HEK293 (cell line): ENCODE measurements at regions not wholly inside any gene's neighbourhood (a gene's known extent, or its start where the extent isn't known, plus 50 kb on each side); places are given as distances from the start of the nearest gene placed in this dataset.

Experiments
- CTCF ChIA-PET: fragments of 350-600 bp; formaldehyde crosslinking; extraction: SDS; loops from one replicate; lab custom pipeline; 2021; ENCODE audit warnings: antibody characterized with exemption; lab: Yijun Ruan, JAX
- POLR2A ChIA-PET: fragments of 300-600 bp; formaldehyde crosslinking; extraction: SDS; loops from one replicate; lab custom pipeline; 2020; ENCODE audit warnings: antibody characterized with exemption, inconsistent platforms; lab: Yijun Ruan, JAX
- H3K27ac ChIP-seq: fragments of 200-500 bp; sonication (Bioruptor generic); 2 replicates; pipeline ENCODE4 v1.5.1; 2014; ENCODE audit warnings: low read depth, low read length, control low read depth, inconsistent platforms; ENCODE audit errors: extremely low read depth
- H3K36me3 ChIP-seq, 2 experiments: fragments of 200-500 bp in 1 of 2; sonication (Bioruptor generic) in 1 of 2; 1 replicate in 1 of 2; 2 replicates in 1 of 2; pipeline ENCODE4 v1.5.1; 2014 to 2017; ENCODE audit warnings: inconsistent platforms in 2 of 2, low read length in 2 of 2; ENCODE audit not compliant: control insufficient read depth in 2 of 2, insufficient read depth in 1 of 2
- H3K4me1 ChIP-seq: fragments of 200-500 bp; sonication (Bioruptor generic); 2 replicates; pipeline ENCODE4 v1.5.1; 2014; ENCODE audit warnings: mild to moderate bottlenecking, low read length, inconsistent platforms; ENCODE audit not compliant: control insufficient read depth, insufficient read depth
- H3K4me3 ChIP-seq: 2 replicates; pipeline ENCODE4 v1.5.1; 2011; ENCODE audit warnings: low read depth, mild to moderate bottlenecking, control low read depth, low read length, moderate library complexity
- H3K9me3 ChIP-seq: fragments of 200-500 bp; sonication (Bioruptor generic); 2 replicates; pipeline ENCODE4 v1.5.1; 2014; ENCODE audit warnings: low read depth, low read length, inconsistent platforms; ENCODE audit not compliant: control insufficient read depth, insufficient read depth
- KLF7 ChIP-seq: fragments of 450-650 bp; formaldehyde crosslinking; IDR thresholded peaks from 2 replicates; pipeline ENCODE4 v1.5.1; 2016; ENCODE audit warnings: missing biosample characterization, missing genetic modification characterization, borderline replicate concordance
- ZIC2 ChIP-seq: fragments of 450-650 bp; formaldehyde crosslinking; IDR thresholded peaks from 2 replicates; pipeline ENCODE4 v1.5.1; 2016; ENCODE audit warnings: missing biosample characterization, missing genetic modification characterization
- ZNF121 ChIP-seq: fragments of 450-650 bp; formaldehyde crosslinking; IDR thresholded peaks from 2 replicates; pipeline ENCODE4 v1.5.1; 2016; ENCODE audit warnings: missing biosample characterization, missing genetic modification characterization
- ZNF202 ChIP-seq: fragments of 450-650 bp; formaldehyde crosslinking; IDR thresholded peaks from 2 replicates; pipeline ENCODE4 v1.5.1; 2016; ENCODE audit warnings: missing biosample characterization, missing genetic modification characterization, borderline replicate concordance
- ZNF221 ChIP-seq: fragments of 450-650 bp; formaldehyde crosslinking; IDR thresholded peaks from 2 replicates; pipeline ENCODE4 v1.5.1; 2017; ENCODE audit warnings: missing biosample characterization, missing genetic modification characterization, borderline replicate concordance
- ZNF239 ChIP-seq: fragments of 450-650 bp; formaldehyde crosslinking; IDR thresholded peaks from 2 replicates; pipeline ENCODE4 v1.5.1; 2016; ENCODE audit warnings: missing biosample characterization, missing genetic modification characterization
- ZNF335 ChIP-seq: fragments of 450-650 bp; formaldehyde crosslinking; conservative IDR thresholded peaks from 2 replicates; pipeline ENCODE4 v1.5.1; 2016; ENCODE audit warnings: missing biosample characterization, missing genetic modification characterization
- ZNF354C ChIP-seq: fragments of 450-650 bp; formaldehyde crosslinking; IDR thresholded peaks from 2 replicates; pipeline ENCODE4 v1.5.1; 2016; ENCODE audit warnings: missing biosample characterization, missing genetic modification characterization, low read depth, borderline replicate concordance
- ZNF37A ChIP-seq: fragments of 450-650 bp; IDR thresholded peaks from 2 replicates; pipeline ENCODE4 v1.5.1; 2018; ENCODE audit warnings: missing biosample characterization, missing genetic modification characterization
- ZNF626 ChIP-seq: fragments of 450-650 bp; sonication (Bioruptor Pico); formaldehyde crosslinking; IDR thresholded peaks from 2 replicates; pipeline ENCODE4 v1.5.1; 2018; ENCODE audit warnings: missing biosample characterization, missing genetic modification characterization, inconsistent platforms
- ZNF660 ChIP-seq: fragments of 450-650 bp; IDR thresholded peaks from 2 replicates; pipeline ENCODE4 v1.5.1; 2018; ENCODE audit warnings: missing biosample characterization, mild to moderate bottlenecking, missing genetic modification characterization
- ZNF785 ChIP-seq: fragments of 450-650 bp; formaldehyde crosslinking; IDR thresholded peaks from 2 replicates; pipeline ENCODE4 v1.5.1; 2016; ENCODE audit warnings: missing biosample characterization, missing genetic modification characterization
- TF ChIP-seq, protein P1 (sequence below): fragments of 450-650 bp; formaldehyde crosslinking; IDR thresholded peaks from 2 replicates; pipeline ENCODE4 v1.5.1; 2017; ENCODE audit warnings: missing biosample characterization, missing genetic modification characterization
- TF ChIP-seq, protein P2 (sequence below): fragments of 450-650 bp; formaldehyde crosslinking; IDR thresholded peaks from 2 replicates; pipeline ENCODE4 v1.5.1; 2016; ENCODE audit warnings: missing biosample characterization, missing genetic modification characterization
- TF ChIP-seq, protein P3 (sequence below): fragments of 450-650 bp; formaldehyde crosslinking; IDR thresholded peaks from 2 replicates; pipeline ENCODE4 v1.5.1; 2016; ENCODE audit warnings: missing biosample characterization, missing genetic modification characterization
- TF ChIP-seq, protein P4 (sequence below): fragments of 450-650 bp; formaldehyde crosslinking; IDR thresholded peaks from 2 replicates; pipeline ENCODE4 v1.5.1; 2016; ENCODE audit warnings: missing biosample characterization, missing genetic modification characterization
- TF ChIP-seq, protein P5 (sequence below): fragments of 450-650 bp; formaldehyde crosslinking; conservative IDR thresholded peaks from 2 replicates; pipeline ENCODE4 v1.5.1; 2016; ENCODE audit warnings: low read depth, missing biosample characterization, missing genetic modification characterization

DNA sequence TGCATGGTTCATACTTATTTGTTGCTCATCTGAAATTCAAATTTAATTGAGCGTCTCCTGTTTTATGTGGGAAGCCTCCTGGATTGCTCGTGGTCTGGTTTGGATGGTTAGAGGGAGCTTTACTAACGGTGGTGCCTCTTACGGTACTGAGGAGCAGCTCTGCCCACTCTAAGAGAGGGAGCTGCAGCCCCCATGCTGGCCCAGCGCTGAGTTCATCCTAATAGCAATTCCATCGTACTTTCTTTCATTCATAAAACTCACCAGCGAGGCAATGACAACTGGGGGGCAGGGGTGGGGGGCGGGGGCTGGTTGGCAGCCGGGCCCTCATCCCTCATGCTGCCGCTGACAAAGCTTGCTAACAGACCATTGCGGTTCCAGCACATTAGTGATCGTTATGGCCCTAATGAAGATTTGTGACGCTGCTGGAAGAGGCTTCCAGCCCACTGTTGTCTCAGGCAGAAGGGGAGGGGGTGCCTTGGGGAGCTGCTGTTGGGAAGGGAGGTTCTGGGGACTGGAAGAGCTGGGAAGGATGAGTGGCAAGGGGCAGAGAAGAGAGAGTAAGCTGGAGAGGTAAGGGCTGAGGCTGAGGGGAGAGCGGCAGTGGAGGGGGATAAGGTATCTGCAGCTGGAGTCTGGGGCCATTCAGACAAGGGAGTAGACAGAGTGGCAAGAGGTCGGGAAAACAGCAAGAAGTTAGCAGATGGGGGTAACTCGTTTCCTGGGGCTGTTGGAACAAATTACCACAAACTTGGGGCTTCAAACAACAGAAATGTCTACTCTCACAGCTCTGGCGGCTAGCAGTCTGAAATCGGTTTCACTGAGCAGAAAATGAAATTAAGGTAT is 238.1 kb downstream of the LPIN1 start:
- H3K4me3 ChIP-seq = no peak overlapping the region
- POLR2A ChIA-PET = no interaction called here
- H3K4me1 ChIP-seq = no peaks in the 10 kb centered on the region

DNA sequence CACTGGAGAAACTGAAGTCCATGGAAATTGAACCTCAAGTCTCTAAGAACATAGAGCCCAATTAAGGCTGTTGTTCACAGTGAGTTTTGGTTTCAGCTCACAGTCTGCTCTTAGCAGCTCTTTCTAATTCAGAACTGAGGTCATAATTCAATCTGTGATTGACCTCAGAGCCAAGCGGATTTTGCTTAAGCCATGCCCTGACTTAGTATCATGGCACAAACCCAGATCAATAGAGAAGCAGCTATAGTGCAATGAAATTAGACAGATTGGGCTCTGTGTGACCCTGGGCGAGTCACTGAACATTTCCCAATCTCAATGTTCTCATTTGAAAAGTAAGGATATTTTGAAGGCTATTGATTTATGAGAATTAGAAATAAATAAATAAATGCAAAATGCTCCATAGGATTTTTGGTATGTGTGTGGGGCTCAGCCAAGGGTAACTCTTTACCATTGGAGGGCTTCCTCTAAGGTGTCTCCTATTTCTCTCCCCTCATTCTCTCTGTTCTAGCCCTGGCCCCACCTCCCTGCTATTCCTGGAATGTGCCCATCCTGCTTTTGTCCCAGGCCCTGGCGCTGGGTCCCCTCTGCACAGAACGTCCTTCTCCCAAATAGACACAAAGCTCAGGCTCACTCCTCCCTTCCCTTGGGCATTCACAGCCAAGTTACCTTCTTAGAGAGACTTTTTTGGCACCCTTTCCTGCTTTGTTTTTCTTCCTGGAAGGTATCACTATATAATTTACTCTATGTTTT is 239.6 kb downstream of the LPIN1 start:
- POLR2A ChIA-PET = no interaction called here
- no peaks in the 10 kb centered on the region for H3K4me1 ChIP-seq

More for the DNA sequence above, 238.1 kb downstream of the LPIN1 start:
- H3K9me3 ChIP-seq = no peaks in the 10 kb centered on the region
- TF ChIP-seq, protein P1, sequence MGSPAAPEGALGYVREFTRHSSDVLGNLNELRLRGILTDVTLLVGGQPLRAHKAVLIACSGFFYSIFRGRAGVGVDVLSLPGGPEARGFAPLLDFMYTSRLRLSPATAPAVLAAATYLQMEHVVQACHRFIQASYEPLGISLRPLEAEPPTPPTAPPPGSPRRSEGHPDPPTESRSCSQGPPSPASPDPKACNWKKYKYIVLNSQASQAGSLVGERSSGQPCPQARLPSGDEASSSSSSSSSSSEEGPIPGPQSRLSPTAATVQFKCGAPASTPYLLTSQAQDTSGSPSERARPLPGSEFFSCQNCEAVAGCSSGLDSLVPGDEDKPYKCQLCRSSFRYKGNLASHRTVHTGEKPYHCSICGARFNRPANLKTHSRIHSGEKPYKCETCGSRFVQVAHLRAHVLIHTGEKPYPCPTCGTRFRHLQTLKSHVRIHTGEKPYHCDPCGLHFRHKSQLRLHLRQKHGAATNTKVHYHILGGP (tag by site-specific recombination) = no peak
- no peak for TF ChIP-seq ZNF660 (tag by site-specific recombination)
- TF ChIP-seq ZNF121 (tag by site-specific recombination) = no peak
- H3K27ac ChIP-seq = no peak overlapping the region
- no peaks in the 10 kb centered on the region for H3K36me3 ChIP-seq
- CTCF ChIA-PET = no interaction called here

DNA sequence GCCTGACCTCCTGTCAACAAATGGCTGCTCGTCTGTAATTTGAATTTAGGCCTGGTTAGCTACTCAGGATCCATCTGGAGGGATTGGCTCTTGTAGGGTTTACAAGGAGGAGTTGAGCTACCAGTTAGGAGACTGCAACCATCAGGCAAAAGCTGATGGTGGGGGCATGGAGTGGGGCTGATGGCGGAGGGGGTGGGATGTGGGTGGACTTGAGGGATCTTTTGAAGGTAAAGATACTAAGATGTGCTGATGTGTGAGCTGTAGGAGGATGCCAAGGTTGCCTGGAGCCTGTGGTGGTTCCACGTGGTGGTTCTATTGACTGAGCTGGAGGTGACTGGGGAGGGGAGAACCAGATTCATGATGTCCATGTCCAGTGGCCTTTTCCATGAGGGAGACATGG is 240.7 kb downstream of the LPIN1 start:
- H3K4me3 ChIP-seq = no peak overlapping the region
- H3K4me1 ChIP-seq = no peaks in the 10 kb centered on the region
- H3K27ac ChIP-seq = no peak overlapping the region
- no peak for TF ChIP-seq ZNF335 (tag by site-specific recombination)
- TF ChIP-seq ZNF239 (tag by site-specific recombination) = no peak
- no peak for TF ChIP-seq ZNF354C (tag by site-specific recombination)
- no peak for TF ChIP-seq ZIC2 (tag by site-specific recombination)
- TF ChIP-seq ZNF660 (tag by site-specific recombination) = no peak
- TF ChIP-seq, protein P2, sequence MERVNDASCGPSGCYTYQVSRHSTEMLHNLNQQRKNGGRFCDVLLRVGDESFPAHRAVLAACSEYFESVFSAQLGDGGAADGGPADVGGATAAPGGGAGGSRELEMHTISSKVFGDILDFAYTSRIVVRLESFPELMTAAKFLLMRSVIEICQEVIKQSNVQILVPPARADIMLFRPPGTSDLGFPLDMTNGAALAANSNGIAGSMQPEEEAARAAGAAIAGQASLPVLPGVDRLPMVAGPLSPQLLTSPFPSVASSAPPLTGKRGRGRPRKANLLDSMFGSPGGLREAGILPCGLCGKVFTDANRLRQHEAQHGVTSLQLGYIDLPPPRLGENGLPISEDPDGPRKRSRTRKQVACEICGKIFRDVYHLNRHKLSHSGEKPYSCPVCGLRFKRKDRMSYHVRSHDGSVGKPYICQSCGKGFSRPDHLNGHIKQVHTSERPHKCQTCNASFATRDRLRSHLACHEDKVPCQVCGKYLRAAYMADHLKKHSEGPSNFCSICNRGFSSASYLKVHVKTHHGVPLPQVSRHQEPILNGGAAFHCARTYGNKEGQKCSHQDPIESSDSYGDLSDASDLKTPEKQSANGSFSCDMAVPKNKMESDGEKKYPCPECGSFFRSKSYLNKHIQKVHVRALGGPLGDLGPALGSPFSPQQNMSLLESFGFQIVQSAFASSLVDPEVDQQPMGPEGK = no peak
- TF ChIP-seq, protein P3, sequence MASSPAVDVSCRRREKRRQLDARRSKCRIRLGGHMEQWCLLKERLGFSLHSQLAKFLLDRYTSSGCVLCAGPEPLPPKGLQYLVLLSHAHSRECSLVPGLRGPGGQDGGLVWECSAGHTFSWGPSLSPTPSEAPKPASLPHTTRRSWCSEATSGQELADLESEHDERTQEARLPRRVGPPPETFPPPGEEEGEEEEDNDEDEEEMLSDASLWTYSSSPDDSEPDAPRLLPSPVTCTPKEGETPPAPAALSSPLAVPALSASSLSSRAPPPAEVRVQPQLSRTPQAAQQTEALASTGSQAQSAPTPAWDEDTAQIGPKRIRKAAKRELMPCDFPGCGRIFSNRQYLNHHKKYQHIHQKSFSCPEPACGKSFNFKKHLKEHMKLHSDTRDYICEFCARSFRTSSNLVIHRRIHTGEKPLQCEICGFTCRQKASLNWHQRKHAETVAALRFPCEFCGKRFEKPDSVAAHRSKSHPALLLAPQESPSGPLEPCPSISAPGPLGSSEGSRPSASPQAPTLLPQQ (tag by site-specific recombination) = no peak
- TF ChIP-seq ZNF626 (tag by site-specific recombination) = no peak
- TF ChIP-seq KLF7 = no peak
- TF ChIP-seq ZNF221 = no peak
- TF ChIP-seq, protein P4, sequence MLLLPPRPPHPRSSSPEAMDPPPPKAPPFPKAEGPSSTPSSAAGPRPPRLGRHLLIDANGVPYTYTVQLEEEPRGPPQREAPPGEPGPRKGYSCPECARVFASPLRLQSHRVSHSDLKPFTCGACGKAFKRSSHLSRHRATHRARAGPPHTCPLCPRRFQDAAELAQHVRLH (tag by site-specific recombination) = no peak
- no peak for TF ChIP-seq ZNF202 (tag by site-specific recombination)
- no peak for TF ChIP-seq ZNF785 (tag by site-specific recombination)
- TF ChIP-seq, protein P5, sequence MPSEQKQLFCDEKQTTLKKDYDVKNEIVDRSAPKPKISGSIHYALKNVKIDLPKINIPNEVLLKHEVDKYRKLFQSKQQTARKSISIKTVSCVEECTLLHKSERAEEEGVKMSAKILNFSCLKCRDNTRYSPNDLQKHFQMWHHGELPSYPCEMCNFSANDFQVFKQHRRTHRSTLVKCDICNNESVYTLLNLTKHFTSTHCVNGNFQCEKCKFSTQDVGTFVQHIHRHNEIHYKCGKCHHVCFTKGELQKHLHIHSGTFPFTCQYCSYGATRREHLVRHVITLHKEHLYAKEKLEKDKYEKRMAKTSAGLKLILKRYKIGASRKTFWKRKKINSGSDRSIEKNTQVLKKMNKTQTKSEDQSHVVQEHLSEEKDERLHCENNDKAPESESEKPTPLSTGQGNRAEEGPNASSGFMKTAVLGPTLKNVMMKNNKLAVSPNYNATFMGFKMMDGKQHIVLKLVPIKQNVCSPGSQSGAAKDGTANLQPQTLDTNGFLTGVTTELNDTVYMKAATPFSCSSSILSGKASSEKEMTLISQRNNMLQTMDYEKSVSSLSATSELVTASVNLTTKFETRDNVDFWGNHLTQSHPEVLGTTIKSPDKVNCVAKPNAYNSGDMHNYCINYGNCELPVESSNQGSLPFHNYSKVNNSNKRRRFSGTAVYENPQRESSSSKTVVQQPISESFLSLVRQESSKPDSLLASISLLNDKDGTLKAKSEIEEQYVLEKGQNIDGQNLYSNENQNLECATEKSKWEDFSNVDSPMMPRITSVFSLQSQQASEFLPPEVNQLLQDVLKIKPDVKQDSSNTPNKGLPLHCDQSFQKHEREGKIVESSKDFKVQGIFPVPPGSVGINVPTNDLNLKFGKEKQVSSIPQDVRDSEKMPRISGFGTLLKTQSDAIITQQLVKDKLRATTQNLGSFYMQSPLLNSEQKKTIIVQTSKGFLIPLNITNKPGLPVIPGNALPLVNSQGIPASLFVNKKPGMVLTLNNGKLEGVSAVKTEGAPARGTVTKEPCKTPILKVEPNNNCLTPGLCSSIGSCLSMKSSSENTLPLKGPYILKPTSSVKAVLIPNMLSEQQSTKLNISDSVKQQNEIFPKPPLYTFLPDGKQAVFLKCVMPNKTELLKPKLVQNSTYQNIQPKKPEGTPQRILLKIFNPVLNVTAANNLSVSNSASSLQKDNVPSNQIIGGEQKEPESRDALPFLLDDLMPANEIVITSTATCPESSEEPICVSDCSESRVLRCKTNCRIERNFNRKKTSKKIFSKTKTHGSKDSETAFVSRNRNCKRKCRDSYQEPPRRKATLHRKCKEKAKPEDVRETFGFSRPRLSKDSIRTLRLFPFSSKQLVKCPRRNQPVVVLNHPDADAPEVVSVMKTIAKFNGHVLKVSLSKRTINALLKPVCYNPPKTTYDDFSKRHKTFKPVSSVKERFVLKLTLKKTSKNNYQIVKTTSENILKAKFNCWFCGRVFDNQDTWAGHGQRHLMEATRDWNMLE = no peak
- POLR2A ChIA-PET = no interaction called here
- no peaks in the 10 kb centered on the region for H3K36me3 ChIP-seq
- CTCF ChIA-PET = interaction anchor here (1.0 kb wide), 1 partner anchor 10 kb away, joined by 3 read pairs; no protein-coding TSS in a partner anchor
- no peaks in the 10 kb centered on the region for H3K9me3 ChIP-seq

More for the DNA sequence above, 239.6 kb downstream of the LPIN1 start:
- Histone ChIP-seq H3K4me3 (no peak overlapping the region), H3K9me3 (no peaks in the 10 kb centered on the region), H3K27ac (no peak overlapping the region), H3K36me3 (no peaks in the 10 kb centered on the region)
- no peak for TF ChIP-seq ZNF37A
- CTCF ChIA-PET = interaction anchor here (0.6 to 1.0 kb wide), 2 partner anchors 9 to 945 kb away, joined by 3 read pairs; no protein-coding TSS in a partner anchor
